ENCODE measurements at regions not wholly inside any gene's neighbourhood (a gene's known extent, or its start where the extent isn't known, plus 50 kb on each side); places are given as distances from the start of the nearest gene placed in this dataset.

DNA sequence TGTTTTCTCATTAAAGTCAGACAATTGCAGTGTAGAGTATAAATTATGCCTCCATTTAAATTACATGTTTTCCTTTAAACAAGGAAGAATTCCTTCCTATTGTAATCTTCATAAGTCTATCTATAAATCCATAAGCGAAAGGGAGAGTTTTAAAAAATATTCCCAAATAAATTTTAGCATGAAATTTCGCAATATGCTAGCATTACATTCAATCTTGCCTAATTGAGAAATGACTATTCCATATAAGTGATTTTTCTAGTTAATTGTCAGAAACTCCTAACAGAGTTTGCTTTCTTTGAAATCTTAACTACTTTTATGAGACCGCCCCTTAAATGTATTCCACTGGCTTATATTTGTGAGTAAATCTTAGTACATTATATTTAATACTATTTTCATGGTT is 133.1 kb upstream of the CRIM1 start:
- TF ChIP-seq, protein P1, sequence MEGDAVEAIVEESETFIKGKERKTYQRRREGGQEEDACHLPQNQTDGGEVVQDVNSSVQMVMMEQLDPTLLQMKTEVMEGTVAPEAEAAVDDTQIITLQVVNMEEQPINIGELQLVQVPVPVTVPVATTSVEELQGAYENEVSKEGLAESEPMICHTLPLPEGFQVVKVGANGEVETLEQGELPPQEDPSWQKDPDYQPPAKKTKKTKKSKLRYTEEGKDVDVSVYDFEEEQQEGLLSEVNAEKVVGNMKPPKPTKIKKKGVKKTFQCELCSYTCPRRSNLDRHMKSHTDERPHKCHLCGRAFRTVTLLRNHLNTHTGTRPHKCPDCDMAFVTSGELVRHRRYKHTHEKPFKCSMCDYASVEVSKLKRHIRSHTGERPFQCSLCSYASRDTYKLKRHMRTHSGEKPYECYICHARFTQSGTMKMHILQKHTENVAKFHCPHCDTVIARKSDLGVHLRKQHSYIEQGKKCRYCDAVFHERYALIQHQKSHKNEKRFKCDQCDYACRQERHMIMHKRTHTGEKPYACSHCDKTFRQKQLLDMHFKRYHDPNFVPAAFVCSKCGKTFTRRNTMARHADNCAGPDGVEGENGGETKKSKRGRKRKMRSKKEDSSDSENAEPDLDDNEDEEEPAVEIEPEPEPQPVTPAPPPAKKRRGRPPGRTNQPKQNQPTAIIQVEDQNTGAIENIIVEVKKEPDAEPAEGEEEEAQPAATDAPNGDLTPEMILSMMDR (IDR thresholded peaks at IDR 0.05; ENCODE audit: insufficient read depth, low read length, poor library complexity, severe bottlenecking): no peak
- TF ChIP-seq EZH2phosphoT487 (conservative IDR thresholded peaks at IDR 0.05; ENCODE audit: low read length): no peak

All from SU-DHL-6 (cell line).